DND-41 (cell line): ENCODE measurements at regions not wholly inside any gene's neighbourhood (a gene's known extent, or its start where the extent isn't known, plus 50 kb on each side); places are given as distances from the start of the nearest gene placed in this dataset.

Experiments
- EZH2 ChIP-seq: IDR thresholded peaks from 3 replicates; pipeline ENCODE4 v1.6.1; 2012; ENCODE audit warnings: borderline replicate concordance, low read depth, mild to moderate bottlenecking, moderate library complexity, low read length, inconsistent platforms; ENCODE audit not compliant: severe bottlenecking
- TF ChIP-seq, protein P1 (sequence below): IDR thresholded peaks from 2 replicates; pipeline ENCODE4 v1.5.1; 2012; ENCODE audit warnings: borderline replicate concordance, low read length, moderate library complexity, mild to moderate bottlenecking; ENCODE audit not compliant: poor library complexity, severe bottlenecking; ENCODE audit errors: extremely low read depth

DNA sequence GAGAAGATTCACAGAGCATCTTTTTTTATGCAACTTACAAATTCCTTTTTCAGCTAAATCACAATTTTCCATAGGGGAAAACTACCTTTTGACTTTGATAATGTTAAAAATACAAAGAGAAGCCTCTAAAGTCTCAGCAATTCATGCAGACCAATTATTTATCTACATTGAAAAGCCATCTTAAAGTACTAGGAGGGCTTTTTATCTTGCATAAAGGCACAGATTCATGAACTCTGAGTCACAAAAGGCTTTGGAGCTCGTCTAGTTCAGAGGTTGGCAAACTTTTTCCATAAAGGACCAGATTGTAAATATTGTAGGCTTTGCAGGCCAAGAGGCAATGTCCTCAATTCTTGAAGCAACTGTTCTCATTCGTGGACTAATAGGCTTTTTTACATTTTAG lies 210.4 kb upstream of the HDX start:
- TF ChIP-seq, protein P1, sequence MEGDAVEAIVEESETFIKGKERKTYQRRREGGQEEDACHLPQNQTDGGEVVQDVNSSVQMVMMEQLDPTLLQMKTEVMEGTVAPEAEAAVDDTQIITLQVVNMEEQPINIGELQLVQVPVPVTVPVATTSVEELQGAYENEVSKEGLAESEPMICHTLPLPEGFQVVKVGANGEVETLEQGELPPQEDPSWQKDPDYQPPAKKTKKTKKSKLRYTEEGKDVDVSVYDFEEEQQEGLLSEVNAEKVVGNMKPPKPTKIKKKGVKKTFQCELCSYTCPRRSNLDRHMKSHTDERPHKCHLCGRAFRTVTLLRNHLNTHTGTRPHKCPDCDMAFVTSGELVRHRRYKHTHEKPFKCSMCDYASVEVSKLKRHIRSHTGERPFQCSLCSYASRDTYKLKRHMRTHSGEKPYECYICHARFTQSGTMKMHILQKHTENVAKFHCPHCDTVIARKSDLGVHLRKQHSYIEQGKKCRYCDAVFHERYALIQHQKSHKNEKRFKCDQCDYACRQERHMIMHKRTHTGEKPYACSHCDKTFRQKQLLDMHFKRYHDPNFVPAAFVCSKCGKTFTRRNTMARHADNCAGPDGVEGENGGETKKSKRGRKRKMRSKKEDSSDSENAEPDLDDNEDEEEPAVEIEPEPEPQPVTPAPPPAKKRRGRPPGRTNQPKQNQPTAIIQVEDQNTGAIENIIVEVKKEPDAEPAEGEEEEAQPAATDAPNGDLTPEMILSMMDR = no peak
- no peak for TF ChIP-seq EZH2
